ENCODE measurements at regions not wholly inside any gene's neighbourhood (a gene's known extent, or its start where the extent isn't known, plus 50 kb on each side); places are given as distances from the start of the nearest gene placed in this dataset.

- no peak overlapping the region for H2BK15ac ChIP-seq (ENCODE audit: low read depth, low read length)
- H3K79me1 ChIP-seq (ENCODE audit: insufficient read depth, low read depth, low read length, poor library complexity, severe bottlenecking) = no peaks in the 10 kb centered on the region
- WGBS (ENCODE audit: extremely low coverage, insufficient read length, low lambda C conversion rate) = no CpG with 5 or more reads among the region's 2 CpGs
- Mint-ChIP-seq H3K9me3 (no peaks in the 10 kb centered on the region), H3K27me3 (ENCODE audit: low read depth) (no peaks in the 10 kb centered on the region), H3K4me3 (no peak overlapping the region), H3K36me3 (ENCODE audit: insufficient read depth in 1 of 3, low read depth in 3 of 3) (no peaks in the 10 kb centered on the region), H3K27ac (no peak overlapping the region), H3K4me1 (no peaks in the 10 kb centered on the region)
- H3K9me3 ChIP-seq (ENCODE audit: control insufficient read depth, low read depth, low read length) = no peaks in the 10 kb centered on the region
- no peak overlapping the region for H3K23ac ChIP-seq (ENCODE audit: insufficient read length, low read depth, low read length)
- H4K20me1 ChIP-seq (ENCODE audit: control insufficient read depth, insufficient read depth, insufficient read length) = no peaks in the 10 kb centered on the region
- H2BK12ac ChIP-seq (ENCODE audit: insufficient read length, low read depth, low read length) = no peak overlapping the region
- no peak overlapping the region for H3K4me2 ChIP-seq (ENCODE audit: insufficient read depth, insufficient read length, low read length)
- H3K56ac ChIP-seq (ENCODE audit: insufficient read length, low read depth, low read length) = no peak overlapping the region
- no peak overlapping the region for H3K9ac ChIP-seq (ENCODE audit: extremely low read depth, insufficient read length, low read length)
- no peak overlapping the region for H3K18ac ChIP-seq (ENCODE audit: insufficient read length, low read depth, low read length)
- H3K79me2 ChIP-seq (ENCODE audit: insufficient read depth, low read length) = no peaks in the 10 kb centered on the region
- H2AK5ac ChIP-seq (ENCODE audit: insufficient read length, low read length) = no peak overlapping the region
- no peaks in the 10 kb centered on the region for H3K23me2 ChIP-seq (ENCODE audit: insufficient read length, low read depth, low read length, poor library complexity, severe bottlenecking)
- no peak for DNase-seq
- H4K91ac ChIP-seq (ENCODE audit: insufficient read length, low read depth, low read length) = no peak overlapping the region
- no peaks in the 10 kb centered on the region for H3K27me3 ChIP-seq (ENCODE audit: insufficient read depth, low read length)
- H3T11ph ChIP-seq (ENCODE audit: low read length) = no peak overlapping the region
- H3K27ac ChIP-seq (ENCODE audit: insufficient read length, low read depth, low read length) = no peak overlapping the region
- H3K14ac ChIP-seq (ENCODE audit: insufficient read depth, low read length) = no peak overlapping the region
- H2BK120ac ChIP-seq (ENCODE audit: low read depth, low read length, poor library complexity, severe bottlenecking) = no peak overlapping the region
- H4K8ac ChIP-seq (replicated peaks; ENCODE audit: insufficient read length, low read depth, low read length) = no peak overlapping the region
- H4K5ac ChIP-seq (ENCODE audit: insufficient read length, low read depth, low read length) = no peak overlapping the region
- no peak overlapping the region for H2BK20ac ChIP-seq (ENCODE audit: low read depth, low read length, poor library complexity, severe bottlenecking)
- TF ChIP-seq CTCF (conservative IDR thresholded peaks at IDR 0.05) = no peak
- no peaks in the 10 kb centered on the region for H3K4me1 ChIP-seq (ENCODE audit: insufficient read depth, low read length)
- H2BK5ac ChIP-seq (ENCODE audit: insufficient read length, low read length) = no peak overlapping the region
- H3K4ac ChIP-seq (ENCODE audit: low read depth, low read length) = no peak overlapping the region
- H2AFZ ChIP-seq (ENCODE audit: low read length) = no peak overlapping the region
Observed at GRCh38 chr10:27433976-27434375, 70.1 kb upstream of the RAB18 start.
